SK-N-SH treated with all-trans-retinoic acid at 6 μM for 48 hours (cell line): ENCODE measurements at regions not wholly inside any gene's neighbourhood (a gene's known extent, or its start where the extent isn't known, plus 50 kb on each side); places are given as distances from the start of the nearest gene placed in this dataset.

ENCODE experiments used
- ATAC-seq: fragments of 200-7000 bp; cut with Tn5 transposase; 3 replicates; pipeline ENCODE4 v1.9.1; 2020; ENCODE audit warnings: mild to moderate bottlenecking, moderate library complexity
- ARNTL ChIP-seq: fragments of 450-650 bp; formaldehyde crosslinking; IDR thresholded peaks from 2 replicates; pipeline ENCODE4 v1.5.0; 2020; ENCODE audit warnings: low read depth, mild to moderate bottlenecking, moderate library complexity, borderline replicate concordance
- BACH2 ChIP-seq: fragments of 250-450 bp; sonication (Bioruptor Pico); IDR thresholded peaks from 2 replicates; pipeline ENCODE4 v1.9.0; 2021; ENCODE audit warnings: mild to moderate bottlenecking, borderline replicate concordance
- CSDC2 ChIP-seq: fragments of 250-450 bp; sonication (Bioruptor Pico); IDR thresholded peaks from 2 replicates; pipeline ENCODE4 v1.5.0; 2020; ENCODE audit warnings: mild to moderate bottlenecking, moderate library complexity
- CSRNP3 ChIP-seq: fragments of 250-450 bp; sonication (Bioruptor Pico); IDR thresholded peaks from 2 replicates; pipeline ENCODE4 v1.5.1; 2021; ENCODE audit warnings: mild to moderate bottlenecking, moderate library complexity
- ESRRG ChIP-seq: fragments of 250-450 bp; sonication (Bioruptor Pico); IDR thresholded peaks from 2 replicates; pipeline ENCODE4 v1.6.1; 2021; ENCODE audit warnings: mild to moderate bottlenecking
- GLIS3 ChIP-seq: fragments of 250-450 bp; sonication (Bioruptor Pico); IDR thresholded peaks from 2 replicates; pipeline ENCODE4 v1.5.0; 2020; ENCODE audit warnings: mild to moderate bottlenecking, moderate library complexity
- ISL1 ChIP-seq: fragments of 250-450 bp; sonication (Bioruptor Pico); IDR thresholded peaks from 2 replicates; pipeline ENCODE4 v2.1.2; 2022; ENCODE audit warnings: mild to moderate bottlenecking, moderate library complexity
- OSR1 ChIP-seq: fragments of 250-450 bp; sonication (Bioruptor Pico); IDR thresholded peaks from 2 replicates; pipeline ENCODE4 v1.8.0; 2022; ENCODE audit warnings: moderate library complexity, mild to moderate bottlenecking, inconsistent platforms
- PATZ1 ChIP-seq: fragments of 250-450 bp; sonication (Bioruptor Pico); IDR thresholded peaks from 2 replicates; pipeline ENCODE4 v1.8.0; 2020; ENCODE audit warnings: mild to moderate bottlenecking, moderate library complexity, borderline replicate concordance
- POU6F1 ChIP-seq: fragments of 250-450 bp; sonication (Bioruptor Pico); IDR thresholded peaks from 2 replicates; pipeline ENCODE4 v1.8.0; 2021; ENCODE audit warnings: low read depth, mild to moderate bottlenecking, moderate library complexity, borderline replicate concordance
- PPARA ChIP-seq: fragments of 250-450 bp; sonication (Bioruptor Pico); IDR thresholded peaks from 2 replicates; pipeline ENCODE4 v1.5.0; 2020; ENCODE audit warnings: mild to moderate bottlenecking, borderline replicate concordance
- RARB ChIP-seq: fragments of 250-450 bp; sonication (Bioruptor Pico); IDR thresholded peaks from 2 replicates; pipeline ENCODE4 v1.8.0; 2021; ENCODE audit warnings: mild to moderate bottlenecking, moderate library complexity
- SNAI2 ChIP-seq: fragments of 250-450 bp; sonication (Bioruptor Pico); IDR thresholded peaks from 2 replicates; pipeline ENCODE4 v1.5.0; 2020; ENCODE audit warnings: mild to moderate bottlenecking, moderate library complexity
- TOX ChIP-seq: fragments of 250-450 bp; sonication (Bioruptor Pico); IDR thresholded peaks from 2 replicates; pipeline ENCODE4 v1.8.0; 2021; ENCODE audit warnings: mild to moderate bottlenecking, moderate library complexity, borderline replicate concordance
- TSHZ2 ChIP-seq: fragments of 250-450 bp; sonication (Bioruptor Pico); IDR thresholded peaks from 2 replicates; pipeline ENCODE4 v1.5.0; 2020; ENCODE audit warnings: mild to moderate bottlenecking, moderate library complexity
- ZC3H10 ChIP-seq: fragments of 250-450 bp; sonication (Bioruptor Pico); IDR thresholded peaks from 2 replicates; pipeline ENCODE4 v1.5.1; 2021; ENCODE audit warnings: mild to moderate bottlenecking, moderate library complexity
- ZFP3 ChIP-seq: fragments of 250-450 bp; sonication (Bioruptor Pico); IDR thresholded peaks from 2 replicates; pipeline ENCODE4 v1.5.0; 2020; ENCODE audit warnings: mild to moderate bottlenecking, moderate library complexity
- ZFP30 ChIP-seq: fragments of 450-650 bp; formaldehyde crosslinking; IDR thresholded peaks from 2 replicates; pipeline ENCODE4 v1.5.0; 2022; ENCODE audit warnings: mild to moderate bottlenecking, moderate library complexity
- ZNF565 ChIP-seq: fragments of 450-650 bp; formaldehyde crosslinking; conservative IDR thresholded peaks from 2 replicates; pipeline ENCODE4 v1.5.0; 2020; ENCODE audit warnings: low read depth, mild to moderate bottlenecking, moderate library complexity
- ZNF70 ChIP-seq: fragments of 450-650 bp; formaldehyde crosslinking; IDR thresholded peaks from 2 replicates; pipeline ENCODE4 v1.5.0; 2020; ENCODE audit warnings: mild to moderate bottlenecking, moderate library complexity
- ZNF8 ChIP-seq: fragments of 450-650 bp; formaldehyde crosslinking; IDR thresholded peaks from 2 replicates; pipeline ENCODE4 v1.5.0; 2020; ENCODE audit warnings: mild to moderate bottlenecking, moderate library complexity

GRCh38 chr2:42984617-42985016, 192.2 kb upstream of the HAAO start:
- TF ChIP-seq ARNTL (CRISPR knock-in tag) (no peak), TOX (CRISPR knock-in tag) (no peak)
- no peak for ATAC-seq

GRCh38 chr2:42984081-42984480, 191.7 kb upstream of the HAAO start:
- no peak for TF ChIP-seq POU6F1 (CRISPR knock-in tag)
- TF ChIP-seq CSRNP3 (CRISPR knock-in tag) = no peak
- no peak for TF ChIP-seq BACH2 (CRISPR knock-in tag)
- no peak for TF ChIP-seq TSHZ2 (CRISPR knock-in tag)
- no peak for TF ChIP-seq ZNF8 (CRISPR knock-in tag)
- no peak for TF ChIP-seq ZFP30
- TF ChIP-seq RARB (CRISPR knock-in tag) = no peak
- TF ChIP-seq ZC3H10 = no peak
- no peak for TF ChIP-seq PATZ1 (CRISPR knock-in tag)
- no peak for TF ChIP-seq ZFP3
- TF ChIP-seq PPARA (CRISPR knock-in tag) = no peak
- TF ChIP-seq OSR1 = no peak
- TF ChIP-seq ZNF70 (CRISPR knock-in tag) = no peak
- no peak for TF ChIP-seq GLIS3 (CRISPR knock-in tag)
- no peak for TF ChIP-seq CSDC2 (CRISPR knock-in tag)

GRCh38 chr2:42980764-42981416, 188.5 kb upstream of the HAAO start:
- TF ChIP-seq ZFP30 = no peak
- TF ChIP-seq SNAI2 (CRISPR knock-in tag) = no peak
- no peak for TF ChIP-seq RARB (CRISPR knock-in tag)
- no peak for TF ChIP-seq ZNF565 (CRISPR knock-in tag)
- TF ChIP-seq ZFP3 = no peak
- TF ChIP-seq TOX (CRISPR knock-in tag) = no peak
- no peak for TF ChIP-seq OSR1
- no peak for TF ChIP-seq ESRRG (CRISPR knock-in tag)
- TF ChIP-seq ISL1 (CRISPR knock-in tag) = no peak
- TF ChIP-seq ZNF8 (CRISPR knock-in tag) = no peak
- TF ChIP-seq ZC3H10 = no peak
- ATAC-seq = no peak

More at GRCh38 chr2:42984081-42984480, 191.7 kb upstream of the HAAO start:
- no peak; the same call in 2 of the 3 replicates for ATAC-seq
